ENCODE measurements at regions not wholly inside any gene's neighbourhood (a gene's known extent, or its start where the extent isn't known, plus 50 kb on each side); places are given as distances from the start of the nearest gene placed in this dataset.

- TF ChIP-seq CTCF (IDR thresholded peaks at IDR 0.05) (no peak), POLR2A (IDR thresholded peaks at IDR 0.05) (no peak)
Measured at GRCh38 chr4:164312671-164313070, 441.3 kb upstream of the SMIM31 start.
